ENCODE measurements at regions not wholly inside any gene's neighbourhood (a gene's known extent, or its start where the extent isn't known, plus 50 kb on each side); places are given as distances from the start of the nearest gene placed in this dataset.

DNA sequence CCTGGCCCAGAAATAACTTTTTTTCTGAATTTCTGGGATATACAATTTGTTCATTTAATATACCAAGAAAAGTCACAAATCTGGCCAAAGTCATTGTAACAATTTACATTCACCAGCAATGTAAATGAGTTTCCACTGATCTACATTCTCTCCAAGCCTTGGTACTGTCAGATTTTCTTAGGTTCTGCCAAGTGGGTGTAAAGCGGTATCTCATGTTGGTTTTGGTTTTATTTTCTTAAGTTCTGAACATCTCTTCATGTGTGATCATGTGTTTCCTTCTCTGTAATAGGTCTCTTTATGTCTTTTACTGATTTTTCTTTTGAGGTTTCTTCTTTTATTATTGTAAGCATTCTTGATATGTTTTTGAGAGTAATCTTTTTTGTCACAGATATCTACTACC, 235.6 kb upstream of the COL8A1 start:
- intact Hi-C loops (cut with DNase I; ENCODE audit: low total_unique reads), result no loop called here
- no peaks in the 10 kb centered on the region for H3K36me3 ChIP-seq
- H3K27ac ChIP-seq, result no peak overlapping the region
- TF ChIP-seq POLR2A (IDR thresholded peaks at IDR 0.05), result no peak
- TF ChIP-seq CTCF (IDR thresholded peaks at IDR 0.05), result no peak
- no peak for DNase-seq
- H3K4me3 ChIP-seq, result no peak overlapping the region
- no peaks in the 10 kb centered on the region for H3K9me3 ChIP-seq
- H3K4me1 ChIP-seq, result no peaks in the 10 kb centered on the region
- H3K27me3 ChIP-seq, result no peaks in the 10 kb centered on the region

GRCh38 chr3:99400352-99400751, 238.0 kb upstream of the COL8A1 start:
- H3K27ac ChIP-seq, result no peak overlapping the region
- no peak overlapping the region for H3K4me3 ChIP-seq
- no peaks in the 10 kb centered on the region for H3K36me3 ChIP-seq
- no peaks in the 10 kb centered on the region for H3K4me1 ChIP-seq
- TF ChIP-seq POLR2A (IDR thresholded peaks at IDR 0.05), result no peak
- no peak for TF ChIP-seq CTCF (IDR thresholded peaks at IDR 0.05)
- no peaks in the 10 kb centered on the region for H3K9me3 ChIP-seq
- no peaks in the 10 kb centered on the region for H3K27me3 ChIP-seq
- DNase-seq, result no peak
- intact Hi-C loops (cut with DNase I; ENCODE audit: low total_unique reads), result no loop called here

DNA sequence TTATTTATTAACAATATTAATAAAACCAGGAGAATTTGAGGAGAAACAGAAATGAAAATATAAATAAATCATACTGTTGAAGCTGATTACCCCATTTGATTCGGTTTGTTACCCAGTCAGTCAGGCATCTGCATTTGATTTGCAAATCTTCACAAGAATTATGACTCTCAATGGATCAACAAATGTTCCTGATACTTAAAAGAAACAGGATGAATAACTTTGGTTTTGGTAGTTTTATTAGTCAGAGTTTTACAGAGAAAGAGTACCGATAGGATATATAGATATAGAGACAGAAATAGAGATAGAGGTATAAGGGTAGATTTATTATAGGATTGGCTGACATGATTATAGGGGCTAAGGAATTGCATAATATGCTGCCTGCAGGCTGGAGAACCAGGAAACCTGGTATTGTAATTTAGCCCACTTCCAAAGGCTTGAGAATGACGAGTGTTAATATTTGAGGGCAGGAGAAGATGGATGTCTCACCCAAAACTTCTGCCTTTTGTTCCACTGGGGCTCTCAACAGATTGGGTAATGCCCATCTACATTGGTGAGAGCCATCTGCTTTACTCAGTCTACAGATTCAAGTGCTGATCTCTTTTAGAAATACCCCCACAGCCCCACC, 241.6 kb upstream of the COL8A1 start:
- intact Hi-C loops (cut with DNase I; ENCODE audit: low total_unique reads), result no loop called here
- TF ChIP-seq CTCF (IDR thresholded peaks at IDR 0.05) (no peak), POLR2A (IDR thresholded peaks at IDR 0.05) (no peak)
- no peaks in the 10 kb centered on the region for H3K36me3 ChIP-seq

DNA sequence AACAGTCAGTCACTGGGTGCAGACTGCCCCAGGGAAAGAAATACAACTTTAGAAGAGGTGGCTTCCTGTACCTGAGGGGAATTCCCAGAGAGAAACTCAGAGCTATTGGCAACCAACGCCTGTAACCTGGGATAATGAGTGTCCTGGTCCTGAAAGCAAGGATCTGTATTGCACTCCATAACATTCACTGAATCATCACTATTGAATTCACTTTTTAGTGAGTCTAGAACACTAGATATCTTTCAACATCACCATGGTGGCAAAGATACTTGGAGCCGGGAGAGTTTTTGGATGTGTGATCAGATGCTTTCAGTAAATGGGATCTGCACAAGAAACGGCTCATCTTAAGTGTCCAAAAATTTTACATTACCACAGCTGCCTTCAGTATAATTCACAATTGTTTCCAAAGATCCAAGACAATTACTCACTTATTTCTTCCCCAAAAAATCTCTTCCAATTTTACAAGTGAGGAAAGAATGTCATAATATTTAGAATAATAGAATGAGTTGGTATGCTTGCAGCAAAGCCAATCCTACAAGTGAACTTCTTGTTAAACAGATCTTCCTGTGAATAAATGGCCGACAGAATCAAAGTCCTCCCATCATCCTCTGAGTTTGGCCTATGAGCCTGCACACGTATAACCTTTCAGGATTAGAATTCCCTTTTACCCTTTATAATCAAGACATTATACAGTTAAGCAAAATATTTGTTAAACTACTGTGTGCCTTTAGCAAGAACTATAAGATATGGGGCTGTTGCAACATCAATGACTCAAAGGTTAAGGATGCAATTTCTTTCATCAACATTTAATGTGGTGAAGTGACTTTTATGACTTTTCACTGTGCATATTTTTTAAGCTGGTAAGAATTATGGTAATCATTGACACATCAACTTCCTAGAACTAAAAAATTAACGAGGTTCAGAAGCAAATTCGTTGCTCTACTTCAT, 243.3 kb upstream of the COL8A1 start:
- H3K27me3 ChIP-seq, result no peaks in the 10 kb centered on the region
- no peak for DNase-seq
- TF ChIP-seq CTCF (IDR thresholded peaks at IDR 0.05), result no peak
- TF ChIP-seq POLR2A (IDR thresholded peaks at IDR 0.05), result no peak
- no peaks in the 10 kb centered on the region for H3K9me3 ChIP-seq
- no peak overlapping the region for H3K4me3 ChIP-seq
- H3K36me3 ChIP-seq, result no peaks in the 10 kb centered on the region
- no peak overlapping the region for H3K27ac ChIP-seq
- intact Hi-C loops (cut with DNase I; ENCODE audit: low total_unique reads), result no loop called here
- no peaks in the 10 kb centered on the region for H3K4me1 ChIP-seq

More for the DNA sequence above, 241.6 kb upstream of the COL8A1 start:
- no peak for DNase-seq
- no peak overlapping the region for H3K27ac ChIP-seq
- no peak overlapping the region for H3K4me3 ChIP-seq
- no peaks in the 10 kb centered on the region for H3K9me3 ChIP-seq
- no peaks in the 10 kb centered on the region for H3K27me3 ChIP-seq
- H3K4me1 ChIP-seq, result no peaks in the 10 kb centered on the region

- no peak for TF ChIP-seq POLR2A (IDR thresholded peaks at IDR 0.05)
- TF ChIP-seq CTCF (IDR thresholded peaks at IDR 0.05), result no peak
- intact Hi-C loops (cut with DNase I; ENCODE audit: low total_unique reads), result no loop called here
- H3K36me3 ChIP-seq, result no peaks in the 10 kb centered on the region
- no peaks in the 10 kb centered on the region for H3K4me1 ChIP-seq
- H3K9me3 ChIP-seq, result no peaks in the 10 kb centered on the region
- H3K27ac ChIP-seq, result no peak overlapping the region
- DNase-seq, result no peak
- no peaks in the 10 kb centered on the region for H3K27me3 ChIP-seq
- no peak overlapping the region for H3K4me3 ChIP-seq
Observed at GRCh38 chr3:99393961-99394360, 244.4 kb upstream of the COL8A1 start.

All from uterus (tissue), 3 donors.